ENCODE measurements at regions not wholly inside any gene's neighbourhood (a gene's known extent, or its start where the extent isn't known, plus 50 kb on each side); places are given as distances from the start of the nearest gene placed in this dataset.

- TF ChIP-seq CTCF (IDR thresholded peaks at IDR 0.05): no peak
- no peak for TF ChIP-seq POLR2A (IDR thresholded peaks at IDR 0.05)
- TF ChIP-seq POLR2AphosphoS5 (IDR thresholded peaks at IDR 0.05; ENCODE audit: insufficient read depth in 1 of 2, low read depth in 1 of 2): no peak
Observed at GRCh38 chr20:53778736-53779135, 185.1 kb upstream of the ZNF217 start.

All from vagina (tissue), 2 donors.